ENCODE measurements at regions not wholly inside any gene's neighbourhood (a gene's known extent, or its start where the extent isn't known, plus 50 kb on each side); places are given as distances from the start of the nearest gene placed in this dataset.

DNA sequence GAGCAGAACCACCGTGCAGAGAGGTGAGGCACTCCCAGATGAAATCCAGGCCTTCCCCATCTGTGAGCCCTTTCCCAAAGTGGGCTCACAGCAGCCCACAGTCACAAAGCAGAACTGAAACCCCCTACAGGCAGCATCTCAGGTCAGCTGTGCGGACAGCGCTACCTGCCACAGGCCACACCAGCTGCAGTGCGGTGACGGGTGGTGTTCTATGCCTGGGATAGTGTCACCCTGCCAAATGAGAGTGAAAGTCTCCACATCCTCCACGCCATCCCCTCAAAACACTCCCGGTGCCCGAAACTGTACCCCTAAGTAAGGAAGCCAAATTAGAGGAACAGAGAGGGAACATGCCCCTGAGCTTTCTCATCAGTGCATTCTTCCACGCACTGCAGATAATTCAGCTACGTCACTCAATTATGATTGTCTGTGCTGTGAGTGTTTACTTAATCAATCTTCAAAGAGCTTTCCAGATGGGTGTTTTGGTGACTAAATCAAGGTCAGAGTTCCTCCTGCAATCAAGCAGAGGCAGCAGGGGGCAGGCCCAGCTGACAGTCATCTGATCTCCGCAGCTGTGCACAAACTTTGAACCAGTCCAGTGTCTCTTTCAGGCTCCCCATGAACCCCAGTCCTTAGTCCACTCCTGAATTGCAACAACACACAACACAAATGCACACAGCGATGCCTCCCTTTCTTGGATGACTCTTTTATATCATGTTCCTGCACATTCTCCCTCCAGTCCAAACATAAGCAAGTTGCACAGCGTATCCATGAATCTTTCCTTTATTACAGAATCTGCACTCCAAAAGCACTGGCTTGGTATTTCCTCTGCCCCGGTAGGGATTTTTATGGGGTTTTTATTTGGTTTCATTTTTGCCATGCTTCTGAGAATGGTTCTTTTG is 150.0 kb downstream of the TOMM20 start:
- H3K27me3 ChIP-seq (ENCODE audit: insufficient read depth, low read length): no peaks in the 10 kb centered on the region
- H3K4me1 ChIP-seq (ENCODE audit: insufficient read depth, low read length): peaks cover 94% of the 10 kb centered on the region
- H3K4me3 ChIP-seq (ENCODE audit: low read length): peak overlapping the region; percentile 0
- H3K9me3 ChIP-seq (ENCODE audit: low read depth, low read length): no peaks in the 10 kb centered on the region

DNA sequence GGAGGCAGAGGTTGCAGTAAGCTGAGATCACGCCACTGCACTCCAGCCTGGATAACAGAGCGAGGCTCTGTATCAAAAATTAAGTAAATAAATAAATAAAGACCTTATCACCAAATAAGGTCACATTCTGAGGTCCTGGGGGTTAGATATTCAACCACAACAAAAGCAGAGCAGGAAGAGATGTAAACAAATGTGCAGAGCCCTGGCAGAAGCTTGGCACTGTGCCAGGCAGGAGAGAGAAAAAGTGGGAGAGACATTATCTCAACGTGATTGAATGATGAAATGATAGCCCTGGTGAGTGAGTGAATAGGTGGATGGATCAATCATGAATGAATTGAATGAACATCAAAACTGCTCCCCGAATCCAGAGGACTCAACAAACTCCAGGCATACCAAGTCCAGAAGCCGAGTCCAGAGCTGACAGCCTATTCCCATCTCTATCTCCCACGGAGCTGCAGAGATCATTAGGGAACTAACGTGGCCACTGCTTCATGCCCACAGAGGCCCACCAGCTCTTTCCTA is 150.7 kb downstream of the TOMM20 start:
- Histone ChIP-seq H3K27me3 (ENCODE audit: insufficient read depth, low read length) (no peaks in the 10 kb centered on the region), H3K9me3 (ENCODE audit: low read depth, low read length) (no peaks in the 10 kb centered on the region), H3K4me1 (ENCODE audit: insufficient read depth, low read length) (peaks cover 93% of the 10 kb centered on the region), H3K4me3 (ENCODE audit: low read length) (no peak overlapping the region)

DNA sequence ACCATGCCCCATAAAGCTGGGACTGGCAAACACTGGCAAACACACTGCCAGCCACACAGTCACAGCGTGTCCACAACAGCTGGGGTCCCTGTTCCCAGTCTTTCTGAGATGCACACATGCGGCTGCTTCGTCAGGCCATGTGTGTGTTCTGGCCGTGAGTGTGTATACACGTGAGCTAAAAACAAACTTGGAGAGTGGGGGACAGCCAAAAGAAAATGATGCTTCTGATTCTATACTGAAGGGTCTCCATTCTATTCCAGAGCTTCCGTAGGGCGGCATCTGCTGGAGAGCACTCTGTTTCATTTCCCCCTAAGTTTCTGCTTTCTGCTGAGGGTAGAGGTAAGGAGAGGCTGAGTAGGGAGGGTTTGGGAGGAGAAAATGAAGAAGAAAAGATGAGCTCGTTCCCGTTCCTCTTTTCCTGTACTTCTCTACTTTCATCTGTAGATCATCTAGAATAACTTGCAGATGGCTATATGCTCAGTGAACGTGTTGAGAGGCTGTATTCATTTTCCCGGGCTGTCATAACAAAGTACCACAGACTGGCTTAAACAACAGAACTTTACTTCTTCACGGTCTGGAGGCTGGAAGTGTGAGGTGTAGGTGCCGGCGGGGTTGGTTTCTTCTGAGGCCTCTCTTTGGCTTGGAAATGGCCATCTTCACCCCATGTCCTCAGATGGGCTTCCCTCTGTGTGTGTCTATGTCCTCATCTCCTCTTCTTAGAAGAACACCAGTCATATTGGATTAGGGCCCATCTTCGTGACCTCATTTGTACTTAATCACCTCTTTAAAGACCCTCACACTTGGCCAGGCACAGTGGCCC is 151.6 kb downstream of the TOMM20 start:
- H3K4me3 ChIP-seq (ENCODE audit: low read length): no peak overlapping the region
- H3K27me3 ChIP-seq (ENCODE audit: insufficient read depth, low read length): no peaks in the 10 kb centered on the region
- no peaks in the 10 kb centered on the region for H3K9me3 ChIP-seq (ENCODE audit: low read depth, low read length)
- H3K4me1 ChIP-seq (ENCODE audit: insufficient read depth, low read length): peaks cover 95% of the 10 kb centered on the region

- H3K9me3 ChIP-seq (ENCODE audit: low read depth, low read length): no peaks in the 10 kb centered on the region
- no peak overlapping the region for H3K4me3 ChIP-seq (ENCODE audit: low read length)
- H3K4me1 ChIP-seq (ENCODE audit: insufficient read depth, low read length): peaks cover 95% of the 10 kb centered on the region
These were observed 152.4 kb downstream of the TOMM20 start for GRCh38 chr1:234975941-234976860.

DNA sequence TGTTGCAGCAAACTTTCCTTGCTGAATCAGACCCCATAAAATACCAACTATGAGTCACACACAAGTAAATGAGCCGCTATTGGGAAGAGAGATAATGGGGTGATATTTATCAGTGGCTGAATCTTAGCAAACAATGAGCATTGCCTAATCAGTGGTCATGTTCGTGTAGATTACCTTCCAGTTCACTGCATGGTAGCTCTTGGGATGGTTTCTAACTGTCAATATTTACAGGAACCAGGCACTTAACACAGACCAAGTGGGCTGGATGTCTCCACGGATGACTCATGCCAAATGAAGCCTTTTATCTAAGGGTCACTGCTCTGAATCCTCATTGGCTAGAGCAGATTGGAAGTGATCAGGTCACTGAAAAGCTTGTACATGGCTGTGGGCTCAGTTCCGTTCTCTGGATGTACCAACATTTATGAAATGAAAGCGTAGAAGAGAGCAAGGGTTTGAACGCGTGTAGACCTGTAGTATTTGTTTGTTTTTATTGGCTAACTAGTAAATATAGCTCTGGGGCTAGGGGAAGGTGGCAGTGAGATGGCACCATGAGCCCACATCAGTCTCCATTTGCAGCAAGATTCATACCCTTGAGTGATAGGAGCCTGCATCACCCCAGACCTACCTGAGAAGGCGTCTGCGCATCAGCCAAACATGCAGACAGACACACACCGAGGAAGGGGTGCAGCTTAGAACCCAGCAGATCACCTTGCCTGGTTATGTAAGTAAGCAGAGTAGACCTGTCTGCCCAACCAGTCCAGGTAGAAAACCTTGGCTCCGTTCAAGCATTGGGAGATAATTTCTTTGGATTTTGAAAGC is 153.3 kb downstream of the TOMM20 start:
- H3K4me1 ChIP-seq (ENCODE audit: insufficient read depth, low read length): peaks cover 95% of the 10 kb centered on the region
- no peak overlapping the region for H3K4me3 ChIP-seq (ENCODE audit: low read length)
- H3K27me3 ChIP-seq (ENCODE audit: insufficient read depth, low read length): no peaks in the 10 kb centered on the region
- no peaks in the 10 kb centered on the region for H3K9me3 ChIP-seq (ENCODE audit: low read depth, low read length)

More at GRCh38 chr1:234975941-234976860, 152.4 kb downstream of the TOMM20 start:
- H3K27me3 ChIP-seq (ENCODE audit: insufficient read depth, low read length): no peaks in the 10 kb centered on the region

DNA sequence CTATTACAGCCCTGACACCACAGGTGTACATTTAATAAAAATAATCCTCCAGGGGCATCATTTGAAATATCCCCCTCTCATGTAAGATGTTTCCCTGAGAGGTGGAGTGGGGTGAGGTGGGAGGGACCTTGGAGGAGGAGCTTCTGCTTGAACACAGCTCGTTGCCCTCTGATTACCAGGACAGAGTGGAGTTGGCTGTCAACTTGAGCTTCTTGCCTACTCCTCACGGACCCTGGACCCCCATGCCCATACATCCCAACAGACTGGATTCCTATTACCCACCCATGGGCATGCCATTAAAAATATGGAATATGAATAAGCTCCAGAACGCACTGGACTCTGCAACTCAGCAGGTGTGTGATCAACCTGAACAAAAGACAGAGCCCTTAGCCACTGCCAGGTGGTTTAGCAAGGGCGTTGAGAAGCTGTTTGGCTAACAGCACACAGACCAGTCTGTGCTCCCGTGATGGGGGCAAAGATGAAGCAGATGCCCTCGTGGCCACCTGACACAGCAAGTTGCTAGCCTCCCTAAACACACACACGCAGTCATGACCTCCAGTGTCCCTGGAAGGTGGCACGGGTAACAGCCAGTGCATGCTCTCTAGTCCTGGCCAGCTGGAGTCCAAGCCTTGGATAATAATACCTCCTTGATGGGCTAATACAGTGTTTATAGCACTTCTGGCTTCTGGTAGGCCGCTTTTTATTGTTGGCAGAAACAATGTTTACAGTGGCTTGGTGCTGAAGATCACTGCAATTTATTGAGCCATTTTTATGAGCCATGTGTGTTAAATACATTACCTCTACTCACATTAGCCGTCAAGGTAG is 155.0 kb downstream of the TOMM20 start:
- H3K4me1 ChIP-seq (ENCODE audit: insufficient read depth, low read length): peaks cover 95% of the 10 kb centered on the region
- no peaks in the 10 kb centered on the region for H3K27me3 ChIP-seq (ENCODE audit: insufficient read depth, low read length)
- no peak overlapping the region for H3K4me3 ChIP-seq (ENCODE audit: low read length)
- no peaks in the 10 kb centered on the region for H3K9me3 ChIP-seq (ENCODE audit: low read depth, low read length)

DNA sequence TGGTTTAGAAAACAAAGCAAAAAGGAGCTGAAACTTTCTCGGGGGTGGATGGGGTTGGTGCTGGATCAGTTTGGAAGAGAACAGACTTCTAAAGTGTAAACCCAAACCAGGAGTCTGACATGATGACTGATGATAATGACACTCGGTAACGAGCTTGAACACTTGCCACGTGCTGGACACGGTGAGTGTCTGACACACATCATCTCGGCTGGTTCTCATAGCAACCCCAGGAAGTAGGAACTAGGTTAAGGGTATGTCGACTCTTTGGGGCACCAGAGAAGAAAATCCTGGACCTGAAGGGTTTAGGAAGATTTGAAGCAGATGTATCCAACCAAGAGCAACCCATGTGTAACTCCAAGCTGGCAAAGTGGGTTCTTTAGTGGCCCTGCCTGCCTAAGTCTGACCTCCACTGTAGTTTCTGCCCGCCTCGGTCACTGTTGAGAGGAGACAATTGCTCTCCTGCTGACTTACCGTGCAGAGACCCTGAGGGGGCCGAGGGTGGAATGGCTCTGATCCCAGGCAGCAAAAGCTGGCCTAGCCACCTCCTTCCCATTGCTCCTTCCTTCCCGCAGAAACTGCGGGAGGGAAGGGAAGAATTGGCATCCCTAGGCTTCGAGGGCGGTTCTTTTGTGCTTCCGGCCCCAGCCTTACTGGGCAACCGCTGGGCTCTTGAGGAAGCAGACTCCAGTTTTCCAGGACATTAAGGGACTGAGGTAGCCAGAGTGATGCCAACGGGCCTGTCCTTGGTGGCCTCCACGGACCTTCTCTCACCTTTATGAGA is 156.0 kb downstream of the TOMM20 start:
- Histone ChIP-seq H3K4me3 (ENCODE audit: low read length) (no peak overlapping the region), H3K4me1 (ENCODE audit: insufficient read depth, low read length) (peaks cover 90% of the 10 kb centered on the region), H3K9me3 (ENCODE audit: low read depth, low read length) (no peaks in the 10 kb centered on the region), H3K27me3 (ENCODE audit: insufficient read depth, low read length) (no peaks in the 10 kb centered on the region)

DNA sequence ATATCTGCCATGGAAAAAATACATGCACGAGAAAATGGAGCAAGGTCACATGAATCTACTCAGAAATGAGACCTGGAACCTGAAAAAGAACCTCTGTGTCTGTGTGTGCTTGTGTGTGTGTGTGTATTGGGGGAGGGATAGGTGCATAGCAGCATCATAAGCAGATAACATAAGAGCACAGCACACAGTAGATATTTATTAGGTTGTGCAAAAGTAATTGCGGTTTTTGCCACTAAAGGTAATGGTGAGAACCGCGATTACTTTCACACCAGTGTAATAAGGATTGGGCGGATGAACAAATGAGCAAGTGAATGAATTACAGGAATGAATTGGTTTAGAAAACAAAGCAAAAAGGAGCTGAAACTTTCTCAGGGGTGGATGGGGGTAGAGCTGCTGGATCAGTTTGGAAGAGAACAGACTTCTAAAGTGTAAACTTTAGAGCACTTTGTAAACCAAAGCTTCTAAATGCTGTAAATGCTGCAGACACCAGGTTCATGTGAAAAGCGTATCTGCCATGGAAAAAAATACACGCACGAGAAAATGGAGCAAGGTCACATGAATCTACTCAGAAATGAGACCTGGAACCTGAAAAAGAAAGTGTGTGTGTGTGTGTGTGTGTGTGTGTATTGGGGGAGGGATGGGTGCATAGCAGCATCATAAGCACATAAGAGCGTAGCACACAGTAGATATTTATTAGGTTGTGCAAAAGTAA is 156.9 kb downstream of the TOMM20 start:
- no peak overlapping the region for H3K4me3 ChIP-seq (ENCODE audit: low read length)

DNA sequence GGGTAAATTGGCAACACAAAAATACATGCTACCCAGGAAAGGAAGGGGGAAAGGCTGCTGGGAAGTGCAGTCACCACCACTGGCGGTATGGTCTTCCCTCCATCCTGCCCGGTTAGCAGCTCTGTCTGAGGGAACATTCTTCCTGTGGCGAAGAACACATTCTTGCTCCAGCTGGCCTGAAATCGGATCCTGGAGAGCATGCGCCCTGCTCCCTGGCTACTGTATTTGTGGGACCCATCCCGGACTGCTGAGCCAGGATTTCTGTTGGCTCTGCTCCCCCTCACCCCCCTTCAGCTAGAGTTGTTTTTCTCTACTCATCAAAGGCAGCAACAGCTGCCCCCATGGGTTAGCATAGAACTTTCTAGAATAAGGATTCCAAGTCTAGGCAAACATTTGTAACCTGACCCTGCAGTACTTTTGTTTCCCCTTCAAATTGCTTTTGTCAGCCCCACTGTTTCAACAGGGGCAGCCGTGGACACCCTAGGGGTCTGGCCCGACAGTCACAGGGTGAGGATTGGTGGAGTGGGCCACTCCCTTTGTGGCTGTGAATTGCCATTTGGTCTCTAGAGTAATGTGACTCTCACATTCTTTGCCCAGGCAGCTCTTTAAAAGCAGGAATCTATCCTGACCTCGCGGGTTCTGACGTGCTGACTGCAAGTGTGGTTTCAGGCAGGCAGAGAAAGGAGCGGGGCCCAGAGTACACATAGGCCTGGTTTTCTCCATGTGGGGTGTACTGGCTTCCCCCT is 157.7 kb downstream of the TOMM20 start:
- H3K4me1 ChIP-seq (ENCODE audit: insufficient read depth, low read length): peaks cover 73% of the 10 kb centered on the region
- no peaks in the 10 kb centered on the region for H3K9me3 ChIP-seq (ENCODE audit: low read depth, low read length)
- no peaks in the 10 kb centered on the region for H3K27me3 ChIP-seq (ENCODE audit: insufficient read depth, low read length)
- H3K4me3 ChIP-seq (ENCODE audit: low read length): no peak overlapping the region

More for the DNA sequence above, 156.9 kb downstream of the TOMM20 start:
- no peaks in the 10 kb centered on the region for H3K9me3 ChIP-seq (ENCODE audit: low read depth, low read length)
- peaks cover 81% of the 10 kb centered on the region for H3K4me1 ChIP-seq (ENCODE audit: insufficient read depth, low read length)
- no peaks in the 10 kb centered on the region for H3K27me3 ChIP-seq (ENCODE audit: insufficient read depth, low read length)

DNA sequence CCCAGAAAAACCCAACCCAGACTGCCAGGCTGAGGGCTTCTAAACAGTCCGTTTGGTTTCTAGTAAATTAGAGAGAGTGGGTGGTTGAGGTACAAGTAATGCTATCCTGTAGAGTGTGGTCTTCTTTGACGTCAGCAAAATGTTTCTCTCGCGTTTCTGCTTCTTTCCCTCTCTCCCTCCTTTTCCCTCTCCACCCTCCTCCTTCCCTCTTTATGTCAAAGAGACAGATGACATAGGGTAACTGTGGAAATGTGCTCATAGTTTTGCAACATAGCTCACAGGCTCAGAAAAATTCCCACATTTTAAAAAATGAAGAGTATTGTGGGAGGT is 158.3 kb downstream of the TOMM20 start:
- H3K4me3 ChIP-seq (ENCODE audit: low read length): no peak overlapping the region
- H3K4me1 ChIP-seq (ENCODE audit: insufficient read depth, low read length): peaks cover 69% of the 10 kb centered on the region
- H3K27me3 ChIP-seq (ENCODE audit: insufficient read depth, low read length): no peaks in the 10 kb centered on the region
- no peaks in the 10 kb centered on the region for H3K9me3 ChIP-seq (ENCODE audit: low read depth, low read length)

- peaks cover 69% of the 10 kb centered on the region for H3K4me1 ChIP-seq (ENCODE audit: insufficient read depth, low read length)
- H3K9me3 ChIP-seq (ENCODE audit: low read depth, low read length): no peaks in the 10 kb centered on the region
- H3K4me3 ChIP-seq (ENCODE audit: low read length): no peak overlapping the region
- no peaks in the 10 kb centered on the region for H3K27me3 ChIP-seq (ENCODE audit: insufficient read depth, low read length)
These were observed 158.8 kb downstream of the TOMM20 start for GRCh38 chr1:234969581-234970400.
